Nephron progenitor cell (in vitro differentiated cells): ENCODE measurements at regions not wholly inside any gene's neighbourhood (a gene's known extent, or its start where the extent isn't known, plus 50 kb on each side); places are given as distances from the start of the nearest gene placed in this dataset.
A peak's percentile ranks its signal among the peaks of the same experiment; 100 is the strongest.

Source experiments
- DNase-seq: peaks from one replicate; pipeline ENCODE4 v3.0.0; 2021
- H3K27ac Mint-ChIP-seq: 2 replicates; pipeline ENCODE4 v1.8.0; 2021; ENCODE audit warnings: mild to moderate bottlenecking, moderate library complexity, mixed read lengths
- H3K27me3 Mint-ChIP-seq: 2 replicates; pipeline ENCODE4 v1.8.0; 2021; ENCODE audit warnings: mild to moderate bottlenecking, low read depth, mixed read lengths; ENCODE audit not compliant: poor library complexity
- H3K36me3 Mint-ChIP-seq: 2 replicates; pipeline ENCODE4 v1.8.0; 2021; ENCODE audit warnings: low read depth, mixed read lengths
- H3K4me1 Mint-ChIP-seq: 2 replicates; pipeline ENCODE4 v1.8.0; 2021; ENCODE audit warnings: mixed read lengths
- H3K4me3 Mint-ChIP-seq: 2 replicates; pipeline ENCODE4 v1.8.0; 2021; ENCODE audit warnings: mild to moderate bottlenecking, moderate library complexity, mixed read lengths
- H3K9me3 Mint-ChIP-seq: 2 replicates; pipeline ENCODE4 v1.8.0; 2021; ENCODE audit warnings: mild to moderate bottlenecking, moderate library complexity, mixed read lengths
- TF ChIP-seq, protein P1 (sequence below): fragments of 200-600 bp; sonication (generic); IDR thresholded peaks from 2 replicates; pipeline ENCODE4 v1.5.0; 2021; ENCODE audit warnings: antibody characterized with exemption

DNA sequence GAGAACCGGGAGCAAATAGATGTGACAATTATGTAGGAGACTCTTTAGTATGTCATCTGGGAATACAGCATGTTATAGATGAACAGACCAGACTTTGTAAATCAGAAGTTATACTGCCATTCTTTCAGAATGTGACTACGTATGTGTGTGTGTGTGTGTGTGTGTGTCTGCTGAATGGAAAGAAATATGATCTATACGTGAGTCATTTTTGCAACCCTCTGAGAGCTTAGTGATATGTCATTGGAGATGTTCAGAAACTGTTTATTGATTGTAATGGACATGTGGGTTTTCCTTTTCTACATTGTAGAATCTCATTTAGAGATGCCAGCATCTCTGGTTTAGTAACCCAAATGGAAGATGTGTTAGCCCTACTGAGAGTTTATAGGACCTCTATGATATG, 731.5 kb downstream of the TLE1 start:
- Mint-ChIP-seq H3K27me3 (no peaks in the 10 kb centered on the region), H3K27ac (no peak overlapping the region), H3K36me3 (peaks cover 27% of the 10 kb centered on the region), H3K9me3 (peaks cover 34% of the 10 kb centered on the region), H3K4me1 (peaks cover 50% of the 10 kb centered on the region), H3K4me3 (no peak overlapping the region)
- no peak for DNase-seq
- TF ChIP-seq, protein P1, sequence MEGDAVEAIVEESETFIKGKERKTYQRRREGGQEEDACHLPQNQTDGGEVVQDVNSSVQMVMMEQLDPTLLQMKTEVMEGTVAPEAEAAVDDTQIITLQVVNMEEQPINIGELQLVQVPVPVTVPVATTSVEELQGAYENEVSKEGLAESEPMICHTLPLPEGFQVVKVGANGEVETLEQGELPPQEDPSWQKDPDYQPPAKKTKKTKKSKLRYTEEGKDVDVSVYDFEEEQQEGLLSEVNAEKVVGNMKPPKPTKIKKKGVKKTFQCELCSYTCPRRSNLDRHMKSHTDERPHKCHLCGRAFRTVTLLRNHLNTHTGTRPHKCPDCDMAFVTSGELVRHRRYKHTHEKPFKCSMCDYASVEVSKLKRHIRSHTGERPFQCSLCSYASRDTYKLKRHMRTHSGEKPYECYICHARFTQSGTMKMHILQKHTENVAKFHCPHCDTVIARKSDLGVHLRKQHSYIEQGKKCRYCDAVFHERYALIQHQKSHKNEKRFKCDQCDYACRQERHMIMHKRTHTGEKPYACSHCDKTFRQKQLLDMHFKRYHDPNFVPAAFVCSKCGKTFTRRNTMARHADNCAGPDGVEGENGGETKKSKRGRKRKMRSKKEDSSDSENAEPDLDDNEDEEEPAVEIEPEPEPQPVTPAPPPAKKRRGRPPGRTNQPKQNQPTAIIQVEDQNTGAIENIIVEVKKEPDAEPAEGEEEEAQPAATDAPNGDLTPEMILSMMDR = no peak

DNA sequence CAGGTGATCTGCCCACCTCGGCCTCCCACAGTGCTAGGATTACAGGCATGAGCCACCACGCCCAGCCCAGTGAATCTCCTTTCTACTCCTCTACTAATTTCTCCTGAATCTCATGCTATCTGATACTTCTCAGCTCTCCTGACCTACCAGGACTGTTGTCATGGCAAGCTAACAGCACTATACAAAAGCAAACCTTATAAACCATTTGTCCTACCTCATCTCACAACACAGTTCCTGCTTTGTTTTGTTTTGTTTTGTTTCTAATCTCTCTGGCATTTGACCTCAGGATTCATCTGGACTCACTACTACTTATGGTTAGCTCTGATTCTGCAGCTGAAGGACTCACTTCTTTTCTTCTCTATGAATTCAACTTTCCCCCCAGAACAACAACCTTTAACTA, 734.8 kb downstream of the TLE1 start:
- no peak for DNase-seq
- Mint-ChIP-seq H3K4me1 (peaks cover 61% of the 10 kb centered on the region), H3K27ac (peak overlapping the region; percentile 17), H3K4me3 (no peak overlapping the region), H3K36me3 (no peaks in the 10 kb centered on the region), H3K27me3 (no peaks in the 10 kb centered on the region), H3K9me3 (peaks cover 3% of the 10 kb centered on the region)
- TF ChIP-seq, protein P1 = no peak

DNA sequence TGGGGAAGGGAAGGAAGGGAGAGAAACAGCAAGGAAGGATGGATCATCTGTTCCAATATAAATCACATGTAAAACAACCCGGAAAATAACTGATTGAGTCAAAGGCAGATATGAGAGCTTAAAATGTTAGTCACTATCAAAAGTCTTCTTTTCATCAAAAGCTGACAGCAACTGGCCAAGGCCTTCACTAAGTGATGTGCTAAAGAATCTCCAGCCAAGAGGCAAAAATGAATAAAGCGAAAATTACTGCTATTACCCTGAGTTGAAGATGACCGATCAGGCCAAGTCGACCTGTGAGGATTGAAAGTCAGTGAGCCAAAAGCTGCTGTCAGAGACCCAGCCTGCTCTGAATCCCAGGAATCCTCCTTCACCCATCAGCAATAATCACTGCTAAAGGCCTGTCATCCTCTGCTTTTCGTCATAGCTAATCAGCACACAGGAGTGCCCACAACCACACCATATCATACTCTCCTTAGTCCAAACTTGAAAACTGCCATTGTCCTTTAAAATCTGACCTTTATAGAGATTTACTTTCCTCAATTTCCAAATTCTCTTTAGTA, 736.9 kb downstream of the TLE1 start:
- no peaks in the 10 kb centered on the region for H3K27me3 Mint-ChIP-seq
- TF ChIP-seq, protein P1 = no peak
- no peaks in the 10 kb centered on the region for H3K36me3 Mint-ChIP-seq
- H3K9me3 Mint-ChIP-seq = no peaks in the 10 kb centered on the region
- H3K4me1 Mint-ChIP-seq = peaks cover 72% of the 10 kb centered on the region
- DNase-seq = no peak
- H3K27ac Mint-ChIP-seq = peak overlapping the region; percentile 87
- H3K4me3 Mint-ChIP-seq = no peak overlapping the region

DNA sequence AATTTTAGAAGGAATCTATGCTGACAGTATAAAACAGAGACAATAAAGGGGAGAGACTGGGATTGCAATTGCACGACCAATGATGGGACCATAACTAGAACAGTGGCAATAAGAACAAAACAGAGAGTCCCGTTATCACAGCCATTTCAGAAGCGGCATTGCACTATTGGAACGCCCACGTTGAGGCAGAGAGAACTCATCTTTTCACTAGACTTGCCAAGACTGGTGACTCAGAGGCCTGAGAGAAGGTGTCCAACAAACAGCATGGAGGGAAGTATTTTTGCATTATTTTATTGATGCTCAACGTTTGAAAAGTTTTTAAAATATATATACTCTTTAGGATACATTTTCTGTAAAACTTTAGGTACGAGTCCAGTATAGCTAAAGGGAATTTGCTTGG, 737.7 kb downstream of the TLE1 start:
- no peak overlapping the region for H3K4me3 Mint-ChIP-seq
- H3K9me3 Mint-ChIP-seq = no peaks in the 10 kb centered on the region
- H3K36me3 Mint-ChIP-seq = no peaks in the 10 kb centered on the region
- H3K4me1 Mint-ChIP-seq = peaks cover 72% of the 10 kb centered on the region
- H3K27me3 Mint-ChIP-seq = no peaks in the 10 kb centered on the region
- TF ChIP-seq, protein P1 = no peak
- H3K27ac Mint-ChIP-seq = peak overlapping the region; percentile 53
- DNase-seq = no peak

DNA sequence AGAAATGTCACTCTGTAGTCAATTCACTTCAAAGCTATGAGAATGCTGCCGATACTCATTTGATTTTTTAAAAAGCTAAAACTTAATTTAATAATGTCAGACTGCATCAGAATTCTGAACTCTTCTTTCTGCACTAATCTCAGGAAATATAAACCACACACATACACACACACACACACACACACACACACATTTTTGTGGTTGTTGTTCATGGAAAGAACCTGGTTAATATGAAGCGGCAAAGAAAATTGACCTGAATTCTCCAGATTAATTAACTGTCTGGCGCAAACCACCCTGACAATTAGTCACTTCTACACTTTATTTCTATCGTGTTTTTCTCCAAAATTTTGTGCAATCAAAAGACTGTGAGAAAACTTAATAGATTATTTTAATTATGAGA, 740.5 kb downstream of the TLE1 start:
- Mint-ChIP-seq H3K27ac (no peak overlapping the region), H3K36me3 (no peaks in the 10 kb centered on the region), H3K9me3 (no peaks in the 10 kb centered on the region), H3K4me3 (no peak overlapping the region), H3K27me3 (no peaks in the 10 kb centered on the region), H3K4me1 (peaks cover 54% of the 10 kb centered on the region)
- TF ChIP-seq, protein P1 = no peak
- no peak for DNase-seq

DNA sequence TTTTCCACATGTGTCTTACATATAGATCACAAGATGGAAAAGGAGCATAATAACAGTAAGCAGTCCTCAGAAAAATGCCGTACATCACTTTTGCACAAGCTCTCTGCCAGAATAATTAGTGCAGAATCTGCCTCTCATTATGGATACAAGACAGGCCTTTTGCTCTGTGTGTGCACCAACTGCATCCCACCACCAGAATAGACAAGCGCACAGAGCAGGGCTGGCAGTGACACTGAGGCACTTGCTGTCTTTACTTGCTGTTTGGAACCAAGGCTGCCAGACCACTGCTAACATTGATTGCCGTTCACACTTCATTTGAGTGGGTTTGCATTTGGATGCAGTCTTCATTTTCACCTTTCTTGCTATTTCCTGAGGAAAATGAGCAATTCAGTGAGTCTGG, 741.3 kb downstream of the TLE1 start:
- no peak for DNase-seq
- no peak overlapping the region for H3K27ac Mint-ChIP-seq
- no peaks in the 10 kb centered on the region for H3K27me3 Mint-ChIP-seq

More for the DNA sequence above, 741.3 kb downstream of the TLE1 start:
- peaks cover 45% of the 10 kb centered on the region for H3K4me1 Mint-ChIP-seq
- TF ChIP-seq, protein P1 = no peak
- H3K4me3 Mint-ChIP-seq = no peak overlapping the region
- H3K36me3 Mint-ChIP-seq = no peaks in the 10 kb centered on the region
- no peaks in the 10 kb centered on the region for H3K9me3 Mint-ChIP-seq
